DND-41 (cell line): ENCODE measurements at regions not wholly inside any gene's neighbourhood (a gene's known extent, or its start where the extent isn't known, plus 50 kb on each side); places are given as distances from the start of the nearest gene placed in this dataset.

ENCODE experiments used
- CTCF ChIP-seq: IDR thresholded peaks from 2 replicates; pipeline ENCODE4 v1.5.1; 2012; ENCODE audit warnings: borderline replicate concordance, low read length, moderate library complexity, mild to moderate bottlenecking; ENCODE audit not compliant: poor library complexity, severe bottlenecking; ENCODE audit errors: extremely low read depth
- EZH2 ChIP-seq: IDR thresholded peaks from 3 replicates; pipeline ENCODE4 v1.6.1; 2012; ENCODE audit warnings: borderline replicate concordance, low read depth, mild to moderate bottlenecking, moderate library complexity, low read length, inconsistent platforms; ENCODE audit not compliant: severe bottlenecking

GRCh38 chr7:157473051-157473569, 136.3 kb downstream of the DNAJB6 start:
- TF ChIP-seq CTCF (no peak), EZH2 (no peak)
